ENCODE measurements at regions not wholly inside any gene's neighbourhood (a gene's known extent, or its start where the extent isn't known, plus 50 kb on each side); places are given as distances from the start of the nearest gene placed in this dataset.

- Histone ChIP-seq H3K4me1 (ENCODE audit: low read length) (no peaks in the 10 kb centered on the region), H2AFZ (ENCODE audit: low read length) (no peak overlapping the region), H3K79me2 (ENCODE audit: low read length) (no peaks in the 10 kb centered on the region)
Measured at GRCh38 chr7:25770670-25771069, 381.3 kb upstream of the NFE2L3 start.

GRCh38 chr7:25771491-25771890, 380.5 kb upstream of the NFE2L3 start:
- DNase-seq: no peak
- Histone ChIP-seq H3K36me3 (ENCODE audit: insufficient read depth, low read length) (no peaks in the 10 kb centered on the region), H4K20me1 (ENCODE audit: insufficient read depth, low read depth, low read length) (no peaks in the 10 kb centered on the region), H3K27ac (ENCODE audit: low read length) (no peak overlapping the region), H2AFZ (ENCODE audit: low read length) (no peak overlapping the region), H3K4me2 (ENCODE audit: low read depth, low read length, poor library complexity, severe bottlenecking) (no peak overlapping the region), H3K4me3 (ENCODE audit: low read length) (no peak overlapping the region), H3K79me2 (ENCODE audit: low read length) (no peaks in the 10 kb centered on the region), H3K9ac (ENCODE audit: low read length) (no peak overlapping the region), H3K27me3 (ENCODE audit: low read length) (no peaks in the 10 kb centered on the region), H3K9me3 (ENCODE audit: low read length) (no peaks in the 10 kb centered on the region), H3K4me1 (ENCODE audit: low read length) (no peaks in the 10 kb centered on the region), H3K9me2 (replicated peaks; ENCODE audit: insufficient read depth, low read length) (no peaks in the 10 kb centered on the region)

More at GRCh38 chr7:25770670-25771069, 381.3 kb upstream of the NFE2L3 start:
- DNase-seq: peak; percentile 34
- no peak overlapping the region for H3K9ac ChIP-seq (ENCODE audit: low read length)
- no peaks in the 10 kb centered on the region for H3K36me3 ChIP-seq (ENCODE audit: insufficient read depth, low read length)
- H3K9me3 ChIP-seq (ENCODE audit: low read length): no peaks in the 10 kb centered on the region
- H3K4me2 ChIP-seq (ENCODE audit: low read depth, low read length, poor library complexity, severe bottlenecking): no peak overlapping the region
- no peaks in the 10 kb centered on the region for H3K9me2 ChIP-seq (replicated peaks; ENCODE audit: insufficient read depth, low read length)
- H3K27ac ChIP-seq (ENCODE audit: low read length): no peak overlapping the region
- H4K20me1 ChIP-seq (ENCODE audit: insufficient read depth, low read depth, low read length): no peaks in the 10 kb centered on the region
- no peak overlapping the region for H3K4me3 ChIP-seq (ENCODE audit: low read length)
- no peaks in the 10 kb centered on the region for H3K27me3 ChIP-seq (ENCODE audit: low read length)

GRCh38 chr7:25772802-25773201, 379.2 kb upstream of the NFE2L3 start:
- DNase-seq: peak; percentile 21
- no peaks in the 10 kb centered on the region for H3K27me3 ChIP-seq (ENCODE audit: low read length)
- H2AFZ ChIP-seq (ENCODE audit: low read length): no peak overlapping the region
- no peaks in the 10 kb centered on the region for H4K20me1 ChIP-seq (ENCODE audit: insufficient read depth, low read depth, low read length)
- H3K4me2 ChIP-seq (ENCODE audit: low read depth, low read length, poor library complexity, severe bottlenecking): no peak overlapping the region
- no peaks in the 10 kb centered on the region for H3K4me1 ChIP-seq (ENCODE audit: low read length)
- no peaks in the 10 kb centered on the region for H3K36me3 ChIP-seq (ENCODE audit: insufficient read depth, low read length)
- no peak overlapping the region for H3K4me3 ChIP-seq (ENCODE audit: low read length)
- no peaks in the 10 kb centered on the region for H3K9me3 ChIP-seq (ENCODE audit: low read length)
- H3K27ac ChIP-seq (ENCODE audit: low read length): no peak overlapping the region
- no peak overlapping the region for H3K9ac ChIP-seq (ENCODE audit: low read length)
- H3K79me2 ChIP-seq (ENCODE audit: low read length): no peaks in the 10 kb centered on the region
- H3K9me2 ChIP-seq (replicated peaks; ENCODE audit: insufficient read depth, low read length): no peaks in the 10 kb centered on the region

GRCh38 chr7:25774675-25775074, 377.3 kb upstream of the NFE2L3 start:
- Histone ChIP-seq H3K27me3 (ENCODE audit: low read length) (no peaks in the 10 kb centered on the region), H3K4me3 (ENCODE audit: low read length) (no peak overlapping the region), H3K36me3 (ENCODE audit: insufficient read depth, low read length) (no peaks in the 10 kb centered on the region), H4K20me1 (ENCODE audit: insufficient read depth, low read depth, low read length) (no peaks in the 10 kb centered on the region), H3K79me2 (ENCODE audit: low read length) (no peaks in the 10 kb centered on the region), H3K4me2 (ENCODE audit: low read depth, low read length, poor library complexity, severe bottlenecking) (no peak overlapping the region), H3K27ac (ENCODE audit: low read length) (no peak overlapping the region), H3K9ac (ENCODE audit: low read length) (no peak overlapping the region), H3K4me1 (ENCODE audit: low read length) (no peaks in the 10 kb centered on the region), H3K9me3 (ENCODE audit: low read length) (no peaks in the 10 kb centered on the region), H2AFZ (ENCODE audit: low read length) (no peak overlapping the region), H3K9me2 (replicated peaks; ENCODE audit: insufficient read depth, low read length) (no peaks in the 10 kb centered on the region)
- no peak for DNase-seq

- Histone ChIP-seq H3K4me2 (ENCODE audit: low read depth, low read length, poor library complexity, severe bottlenecking) (no peak overlapping the region), H3K4me3 (ENCODE audit: low read length) (no peak overlapping the region), H3K27ac (ENCODE audit: low read length) (no peak overlapping the region), H4K20me1 (ENCODE audit: insufficient read depth, low read depth, low read length) (no peaks in the 10 kb centered on the region), H3K79me2 (ENCODE audit: low read length) (no peaks in the 10 kb centered on the region), H3K9ac (ENCODE audit: low read length) (no peak overlapping the region), H3K27me3 (ENCODE audit: low read length) (no peaks in the 10 kb centered on the region), H3K9me2 (replicated peaks; ENCODE audit: insufficient read depth, low read length) (no peaks in the 10 kb centered on the region), H3K4me1 (ENCODE audit: low read length) (no peaks in the 10 kb centered on the region), H2AFZ (ENCODE audit: low read length) (no peak overlapping the region), H3K36me3 (ENCODE audit: insufficient read depth, low read length) (no peaks in the 10 kb centered on the region), H3K9me3 (ENCODE audit: low read length) (no peaks in the 10 kb centered on the region)
- peak; percentile 16 for DNase-seq
Measured at GRCh38 chr7:25775570-25775969, 376.4 kb upstream of the NFE2L3 start.

- no peak overlapping the region for H2AFZ ChIP-seq (ENCODE audit: low read length)
- no peaks in the 10 kb centered on the region for H3K36me3 ChIP-seq (ENCODE audit: insufficient read depth, low read length)
- no peaks in the 10 kb centered on the region for H3K27me3 ChIP-seq (ENCODE audit: low read length)
- no peak overlapping the region for H3K4me2 ChIP-seq (ENCODE audit: low read depth, low read length, poor library complexity, severe bottlenecking)
- H3K9me3 ChIP-seq (ENCODE audit: low read length): no peaks in the 10 kb centered on the region
- H3K4me1 ChIP-seq (ENCODE audit: low read length): no peaks in the 10 kb centered on the region
- H4K20me1 ChIP-seq (ENCODE audit: insufficient read depth, low read depth, low read length): no peaks in the 10 kb centered on the region
- DNase-seq: peak; percentile 16
- no peak overlapping the region for H3K4me3 ChIP-seq (ENCODE audit: low read length)
- H3K27ac ChIP-seq (ENCODE audit: low read length): no peak overlapping the region
- H3K9me2 ChIP-seq (replicated peaks; ENCODE audit: insufficient read depth, low read length): no peaks in the 10 kb centered on the region
- H3K79me2 ChIP-seq (ENCODE audit: low read length): no peaks in the 10 kb centered on the region
- H3K9ac ChIP-seq (ENCODE audit: low read length): no peak overlapping the region
Measured at GRCh38 chr7:25775999-25776743, 375.8 kb upstream of the NFE2L3 start.

GRCh38 chr7:25776744-25777123, 375.3 kb upstream of the NFE2L3 start:
- Histone ChIP-seq H3K4me3 (ENCODE audit: low read length) (no peak overlapping the region), H2AFZ (ENCODE audit: low read length) (no peak overlapping the region), H3K4me2 (ENCODE audit: low read depth, low read length, poor library complexity, severe bottlenecking) (no peak overlapping the region), H3K9me2 (replicated peaks; ENCODE audit: insufficient read depth, low read length) (no peaks in the 10 kb centered on the region), H3K79me2 (ENCODE audit: low read length) (no peaks in the 10 kb centered on the region), H3K27ac (ENCODE audit: low read length) (no peak overlapping the region), H4K20me1 (ENCODE audit: insufficient read depth, low read depth, low read length) (no peaks in the 10 kb centered on the region), H3K9ac (ENCODE audit: low read length) (no peak overlapping the region), H3K27me3 (ENCODE audit: low read length) (no peaks in the 10 kb centered on the region), H3K9me3 (ENCODE audit: low read length) (no peaks in the 10 kb centered on the region), H3K36me3 (ENCODE audit: insufficient read depth, low read length) (no peaks in the 10 kb centered on the region), H3K4me1 (ENCODE audit: low read length) (no peaks in the 10 kb centered on the region)
- DNase-seq: peak; percentile 32

- H3K9me3 ChIP-seq (ENCODE audit: low read length): no peaks in the 10 kb centered on the region
- no peak overlapping the region for H3K9ac ChIP-seq (ENCODE audit: low read length)
- H3K4me2 ChIP-seq (ENCODE audit: low read depth, low read length, poor library complexity, severe bottlenecking): no peak overlapping the region
- H3K79me2 ChIP-seq (ENCODE audit: low read length): no peaks in the 10 kb centered on the region
- H2AFZ ChIP-seq (ENCODE audit: low read length): no peak overlapping the region
- no peaks in the 10 kb centered on the region for H3K4me1 ChIP-seq (ENCODE audit: low read length)
- no peaks in the 10 kb centered on the region for H3K9me2 ChIP-seq (replicated peaks; ENCODE audit: insufficient read depth, low read length)
- H3K4me3 ChIP-seq (ENCODE audit: low read length): no peak overlapping the region
- H4K20me1 ChIP-seq (ENCODE audit: insufficient read depth, low read depth, low read length): no peaks in the 10 kb centered on the region
- H3K36me3 ChIP-seq (ENCODE audit: insufficient read depth, low read length): no peaks in the 10 kb centered on the region
- no peak overlapping the region for H3K27ac ChIP-seq (ENCODE audit: low read length)
- no peaks in the 10 kb centered on the region for H3K27me3 ChIP-seq (ENCODE audit: low read length)
- peak; percentile 14 for DNase-seq
Measured at GRCh38 chr7:25777969-25778708, 373.9 kb upstream of the NFE2L3 start.
